Endothelial cell (in vitro differentiated cells): ENCODE measurements at regions not wholly inside any gene's neighbourhood (a gene's known extent, or its start where the extent isn't known, plus 50 kb on each side); places are given as distances from the start of the nearest gene placed in this dataset.

Experiments used
- DNase-seq: peaks from one replicate; pipeline ENCODE4 v3.0.0; 2021; ENCODE audit warnings: low spot score
- H3K27ac Mint-ChIP-seq: one replicate; pipeline ENCODE4 v1.8.0; 2021; ENCODE audit warnings: mixed read lengths, inconsistent platforms; ENCODE audit not compliant: unreplicated experiment
- H3K27me3 Mint-ChIP-seq: one replicate; pipeline ENCODE4 v1.8.0; 2021; ENCODE audit warnings: mild to moderate bottlenecking, moderate library complexity, mixed read lengths, inconsistent platforms; ENCODE audit not compliant: unreplicated experiment
- H3K36me3 Mint-ChIP-seq: one replicate; pipeline ENCODE4 v1.8.0; 2021; ENCODE audit warnings: mild to moderate bottlenecking, low read depth, mixed read lengths, inconsistent platforms; ENCODE audit not compliant: unreplicated experiment
- H3K4me1 Mint-ChIP-seq: one replicate; pipeline ENCODE4 v1.8.0; 2021; ENCODE audit warnings: mild to moderate bottlenecking, mixed read lengths, inconsistent platforms; ENCODE audit not compliant: unreplicated experiment
- H3K4me3 Mint-ChIP-seq: one replicate; pipeline ENCODE4 v1.8.0; 2021; ENCODE audit warnings: mild to moderate bottlenecking, mixed read lengths, inconsistent platforms; ENCODE audit not compliant: unreplicated experiment
- H3K9me3 Mint-ChIP-seq: one replicate; pipeline ENCODE4 v1.8.0; 2021; ENCODE audit warnings: mixed read lengths, inconsistent platforms; ENCODE audit not compliant: unreplicated experiment
- TF ChIP-seq, protein P1 (sequence below): fragments of 200-600 bp; sonication (generic); IDR thresholded peaks from one replicate; pipeline ENCODE4 v1.5.0; 2021; ENCODE audit warnings: antibody characterized with exemption; ENCODE audit not compliant: unreplicated experiment

DNA sequence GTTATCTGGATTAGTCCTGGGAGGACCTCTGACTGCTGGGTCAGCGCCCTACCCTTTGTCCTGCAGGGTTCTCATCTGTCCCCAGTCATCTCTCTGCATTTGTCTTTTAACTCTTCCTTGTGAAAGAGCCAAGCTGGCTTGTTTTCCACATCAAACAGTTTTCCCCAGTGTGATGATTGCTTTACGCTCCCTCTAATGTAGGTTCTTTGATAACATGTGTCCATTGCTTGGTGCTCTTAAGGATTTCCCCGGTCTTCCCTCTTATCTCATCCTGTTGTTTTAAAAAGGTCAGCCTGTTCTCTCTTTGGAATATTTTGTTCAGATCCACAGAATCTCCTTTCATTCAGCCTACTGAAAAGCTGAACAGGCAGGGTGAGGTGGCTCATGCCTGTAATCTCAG is 792.1 kb upstream of the RAB6C start:
- DNase-seq, result no peak
- Mint-ChIP-seq H3K4me1 (no peaks in the 10 kb centered on the region), H3K4me3 (no peak overlapping the region), H3K36me3 (no peaks in the 10 kb centered on the region), H3K27me3 (peaks cover 2% of the 10 kb centered on the region), H3K9me3 (no peaks in the 10 kb centered on the region), H3K27ac (no peak overlapping the region)
- TF ChIP-seq, protein P1, sequence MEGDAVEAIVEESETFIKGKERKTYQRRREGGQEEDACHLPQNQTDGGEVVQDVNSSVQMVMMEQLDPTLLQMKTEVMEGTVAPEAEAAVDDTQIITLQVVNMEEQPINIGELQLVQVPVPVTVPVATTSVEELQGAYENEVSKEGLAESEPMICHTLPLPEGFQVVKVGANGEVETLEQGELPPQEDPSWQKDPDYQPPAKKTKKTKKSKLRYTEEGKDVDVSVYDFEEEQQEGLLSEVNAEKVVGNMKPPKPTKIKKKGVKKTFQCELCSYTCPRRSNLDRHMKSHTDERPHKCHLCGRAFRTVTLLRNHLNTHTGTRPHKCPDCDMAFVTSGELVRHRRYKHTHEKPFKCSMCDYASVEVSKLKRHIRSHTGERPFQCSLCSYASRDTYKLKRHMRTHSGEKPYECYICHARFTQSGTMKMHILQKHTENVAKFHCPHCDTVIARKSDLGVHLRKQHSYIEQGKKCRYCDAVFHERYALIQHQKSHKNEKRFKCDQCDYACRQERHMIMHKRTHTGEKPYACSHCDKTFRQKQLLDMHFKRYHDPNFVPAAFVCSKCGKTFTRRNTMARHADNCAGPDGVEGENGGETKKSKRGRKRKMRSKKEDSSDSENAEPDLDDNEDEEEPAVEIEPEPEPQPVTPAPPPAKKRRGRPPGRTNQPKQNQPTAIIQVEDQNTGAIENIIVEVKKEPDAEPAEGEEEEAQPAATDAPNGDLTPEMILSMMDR, result no peak

DNA sequence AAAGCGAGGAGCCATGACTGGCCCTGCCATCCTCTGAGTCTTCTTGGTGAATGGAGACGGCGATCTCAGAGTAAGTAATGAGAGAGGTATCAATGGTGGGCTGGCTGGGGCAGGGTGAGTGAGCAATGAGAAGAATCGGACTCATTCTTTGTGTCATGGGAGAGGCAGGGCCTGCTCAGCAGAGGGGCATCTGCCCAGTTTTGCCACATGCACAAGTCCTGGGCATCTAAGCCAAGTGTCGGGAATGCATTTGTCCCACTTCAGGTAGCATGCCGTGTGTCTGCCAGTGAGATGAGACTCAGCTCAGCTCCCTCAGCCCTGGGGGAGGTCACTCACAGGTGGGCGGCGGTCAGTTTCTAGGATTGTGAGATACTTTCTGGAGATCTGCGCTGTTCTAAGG is 791.0 kb upstream of the RAB6C start:
- no peak overlapping the region for H3K4me3 Mint-ChIP-seq
- no peak overlapping the region for H3K27ac Mint-ChIP-seq
- no peaks in the 10 kb centered on the region for H3K36me3 Mint-ChIP-seq
- H3K27me3 Mint-ChIP-seq, result peaks cover 2% of the 10 kb centered on the region
- TF ChIP-seq, protein P1, result no peak
- H3K9me3 Mint-ChIP-seq, result no peaks in the 10 kb centered on the region
- H3K4me1 Mint-ChIP-seq, result peaks cover 2% of the 10 kb centered on the region
- DNase-seq, result no peak

DNA sequence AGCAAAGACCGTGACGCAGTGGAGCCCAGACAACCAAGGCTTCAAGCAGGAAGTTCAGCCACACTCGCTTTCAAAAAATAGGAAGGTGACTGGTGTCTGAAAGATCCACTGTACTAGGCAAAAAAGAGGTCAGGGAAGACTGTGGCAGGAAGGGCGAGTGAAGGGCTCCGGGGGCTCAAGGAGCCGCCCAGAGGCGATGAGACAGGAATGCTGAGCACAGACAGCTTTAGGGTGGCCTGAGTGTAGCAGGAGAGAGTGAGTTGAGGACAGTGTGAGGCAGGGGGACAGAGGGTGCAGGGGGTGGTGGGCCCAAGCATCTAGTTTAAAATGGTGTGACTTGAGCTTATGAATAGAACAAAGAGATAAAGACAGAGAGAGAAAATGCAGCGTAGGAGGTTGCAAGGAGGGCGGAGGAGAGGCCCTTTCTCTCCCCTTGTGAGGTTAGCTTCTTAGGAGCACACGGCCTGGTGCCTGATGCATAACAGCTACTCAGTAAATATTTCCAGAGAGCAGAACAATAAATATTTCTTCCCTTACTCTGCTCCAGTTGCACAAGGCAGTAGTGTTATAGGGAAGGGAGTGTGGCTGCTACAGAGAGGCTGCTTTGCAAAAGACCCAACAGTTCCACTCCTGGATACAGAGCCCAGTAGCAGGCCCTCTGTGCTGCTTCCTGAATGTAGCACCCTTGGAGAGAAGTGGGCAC is 789.7 kb upstream of the RAB6C start:
- Mint-ChIP-seq H3K4me3 (no peak overlapping the region), H3K27ac (no peak overlapping the region), H3K4me1 (peaks cover 9% of the 10 kb centered on the region), H3K27me3 (peaks cover 2% of the 10 kb centered on the region), H3K9me3 (no peaks in the 10 kb centered on the region), H3K36me3 (no peaks in the 10 kb centered on the region)
- no peak for DNase-seq
- TF ChIP-seq, protein P1, result no peak

DNA sequence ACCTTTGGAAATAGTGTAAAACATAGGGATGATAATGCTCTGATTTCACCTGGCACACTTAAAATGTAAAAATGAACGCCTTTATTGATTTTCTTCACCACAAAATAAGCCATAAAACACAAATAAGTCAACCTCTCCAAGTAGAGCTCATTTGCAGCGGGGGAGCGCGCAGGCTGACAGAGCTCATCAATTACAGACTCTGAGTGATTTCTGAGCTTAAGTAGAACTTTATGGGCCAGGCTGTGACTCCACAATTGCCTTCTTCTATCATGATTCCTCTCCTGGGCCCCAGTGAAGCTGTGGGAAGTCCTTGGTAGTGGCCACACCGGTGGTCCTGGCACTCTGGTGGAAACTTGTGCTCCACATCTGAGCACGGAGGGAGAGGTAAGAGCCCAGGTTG is 789.0 kb upstream of the RAB6C start:
- H3K4me1 Mint-ChIP-seq, result peaks cover 9% of the 10 kb centered on the region
- DNase-seq, result no peak
- H3K9me3 Mint-ChIP-seq, result no peaks in the 10 kb centered on the region
- H3K4me3 Mint-ChIP-seq, result no peak overlapping the region
- H3K27me3 Mint-ChIP-seq, result peaks cover 2% of the 10 kb centered on the region
- H3K27ac Mint-ChIP-seq, result no peak overlapping the region
- no peaks in the 10 kb centered on the region for H3K36me3 Mint-ChIP-seq
- TF ChIP-seq, protein P1, result no peak

DNA sequence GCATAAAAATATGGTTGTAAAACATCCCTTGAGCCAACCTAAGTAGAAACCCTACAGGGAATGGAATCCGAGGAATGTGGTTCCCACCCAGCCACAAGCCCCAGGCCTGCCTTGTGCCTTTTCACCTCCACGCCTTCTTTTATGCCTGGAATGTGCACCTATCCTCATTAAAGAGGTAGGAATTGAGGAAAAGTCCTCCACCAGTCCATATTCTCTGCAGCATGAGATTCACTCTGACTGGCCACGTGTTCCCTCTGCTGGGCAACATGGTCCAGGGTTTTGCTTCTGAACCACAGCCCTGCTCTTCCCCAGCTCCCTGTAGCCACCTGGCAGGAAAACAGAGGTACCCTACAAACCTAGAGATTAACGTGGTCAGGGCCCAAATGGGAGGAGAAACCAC is 787.9 kb upstream of the RAB6C start:
- DNase-seq, result no peak
- Mint-ChIP-seq H3K9me3 (no peaks in the 10 kb centered on the region), H3K4me3 (no peak overlapping the region), H3K27ac (no peak overlapping the region), H3K36me3 (no peaks in the 10 kb centered on the region), H3K27me3 (peaks cover 4% of the 10 kb centered on the region), H3K4me1 (peaks cover 9% of the 10 kb centered on the region)
- TF ChIP-seq, protein P1, result no peak
